B cell (primary cell): ENCODE measurements at regions not wholly inside any gene's neighbourhood (a gene's known extent, or its start where the extent isn't known, plus 50 kb on each side); places are given as distances from the start of the nearest gene placed in this dataset.

Experiments used
- ATAC-seq: fragments of 200-7000 bp; cut with Tn5 transposase; one replicate; pipeline ENCODE4 v1.10.0; 2021; ENCODE audit warnings: low read depth, mild to moderate bottlenecking, moderate number of reproducible peaks, moderate library complexity
- CTCF ChIA-PET: fragments of 350-600 bp; sonication (Branson Sonifier 250); formaldehyde crosslinking; loops from one replicate; lab custom pipeline; 2021; ENCODE audit warnings: antibody characterized with exemption, inconsistent platforms; lab: Charles Lee
- POLR2A ChIA-PET: fragments of 350-600 bp; sonication (Branson Sonifier 250); formaldehyde crosslinking; loops from one replicate; lab custom pipeline; 2021; ENCODE audit warnings: antibody characterized with exemption; lab: Charles Lee
- DNase-seq: peaks from one replicate; pipeline ENCODE4 v3.0.0; 2013
- H2AFZ ChIP-seq: 2 replicates; pipeline ENCODE4 v1.6.1; 2012; ENCODE audit warnings: mild to moderate bottlenecking, low read depth, low read length; ENCODE audit not compliant: insufficient read depth, poor library complexity, severe bottlenecking
- H3K27ac ChIP-seq, 2 donors: 1 replicate in 1 of 2; 2 replicates in 1 of 2; pipeline ENCODE4 v1.5.1; 2012 to 2013; ENCODE audit warnings: low read length in 2 of 2, mild to moderate bottlenecking in 2 of 2, moderate library complexity in 1 of 2
- H3K27me3 ChIP-seq, 4 experiments: fragments of 200-600 bp in 1 of 4; sonication (generic) in 1 of 4; replicated peaks in 1 of 4; 1 replicate in 2 of 4; 2 replicates in 2 of 4; pipeline versions ENCODE4 v1.6.1 to v1.7.0; 2013 to 2016; ENCODE audit warnings: low read length in 3 of 4, mild to moderate bottlenecking in 2 of 4, mixed read lengths in 1 of 4, moderate library complexity in 1 of 4; ENCODE audit not compliant: insufficient read depth in 4 of 4, control insufficient read depth in 3 of 4; ENCODE audit errors: control extremely low read depth in 1 of 4
- H3K36me3 ChIP-seq, 2 experiments: replicated peaks in 1 of 2; 1 replicate in 1 of 2; 2 replicates in 1 of 2; pipeline versions ENCODE4 v1.6.1 to v1.7.1; 2013; ENCODE audit warnings: low read length in 1 of 2; ENCODE audit not compliant: insufficient read depth in 2 of 2, control insufficient read depth in 1 of 2; ENCODE audit errors: control extremely low read depth in 1 of 2, extremely low read depth in 1 of 2
- H3K4me1 ChIP-seq, 2 donors: fragments of 200-600 bp in 1 of 2; sonication (generic) in 1 of 2; 1 replicate in 1 of 2; 2 replicates in 1 of 2; pipeline versions ENCODE4 v1.5.1 to v1.6.1; 2013 to 2017; ENCODE audit warnings: low read length in 2 of 2; ENCODE audit not compliant: control insufficient read depth in 2 of 2, insufficient read depth in 2 of 2
- H3K4me2 ChIP-seq: replicated peaks from 2 replicates; pipeline ENCODE3; 2012; ENCODE audit warnings: mild to moderate bottlenecking, low read depth, low read length; ENCODE audit not compliant: poor library complexity, severe bottlenecking
- H3K4me3 ChIP-seq, 5 experiments: fragments of 200-600 bp in 1 of 5; sonication (generic) in 1 of 5; 1 replicate in 3 of 5; 2 replicates in 2 of 5; pipeline versions ENCODE4 v1.5.1 to v1.7.0; 2011 to 2016; ENCODE audit warnings: low read length in 4 of 5, mild to moderate bottlenecking in 4 of 5, low read depth in 2 of 5, control low read depth in 1 of 5, moderate library complexity in 1 of 5; ENCODE audit not compliant: insufficient read depth in 1 of 5; ENCODE audit errors: control extremely low read depth in 1 of 5, extremely low read depth in 1 of 5
- H3K79me2 ChIP-seq: fragments of 200-600 bp; sonication (generic); one replicate; pipeline ENCODE4 v1.6.0; 2016; ENCODE audit warnings: low read length; ENCODE audit not compliant: control insufficient read depth, insufficient read depth
- H3K9ac ChIP-seq: fragments of 200-600 bp; sonication (generic); 2 replicates; pipeline ENCODE4 v1.6.1; 2017; ENCODE audit warnings: mild to moderate bottlenecking, low read length, moderate library complexity
- H3K9me3 ChIP-seq, 3 donors: one replicate each; pipeline versions ENCODE4 v1.6.1 to v1.7.1; 2013; ENCODE audit warnings: low read length in 2 of 3; ENCODE audit not compliant: control insufficient read depth in 2 of 3, insufficient read depth in 1 of 3; ENCODE audit errors: control extremely low read depth in 1 of 3
- H4K20me1 ChIP-seq: 2 replicates; pipeline ENCODE4 v1.6.0; 2012; ENCODE audit warnings: mild to moderate bottlenecking, low read length; ENCODE audit not compliant: insufficient read depth, control insufficient read depth, poor library complexity, severe bottlenecking
- H3K27ac Mint-ChIP-seq: one replicate; pipeline ENCODE4 v1.8.0; 2021; ENCODE audit warnings: mixed read lengths
- H3K27me3 Mint-ChIP-seq: one replicate; pipeline ENCODE4 v1.8.0; 2021; ENCODE audit warnings: mixed read lengths
- H3K4me1 Mint-ChIP-seq: one replicate; pipeline ENCODE4 v1.8.0; 2021; ENCODE audit warnings: mixed read lengths
- H3K4me3 Mint-ChIP-seq: one replicate; pipeline ENCODE4 v1.8.0; 2021; ENCODE audit warnings: mixed read lengths
- H3K9me3 Mint-ChIP-seq: one replicate; pipeline ENCODE4 v1.8.0; 2022; ENCODE audit warnings: mixed read lengths; ENCODE audit not compliant: insufficient read depth
- EZH2 ChIP-seq: IDR thresholded peaks from 2 replicates; pipeline ENCODE4 v1.6.1; 2012; ENCODE audit warnings: borderline replicate concordance, low read depth, mild to moderate bottlenecking, moderate library complexity, low read length; ENCODE audit not compliant: insufficient read depth, poor library complexity, severe bottlenecking
- WGBS: methylation state at CpG from one replicate; pipeline ENCODE4 v1.1.5; 2013; ENCODE audit warnings: missing lambda C conversion rate; ENCODE audit not compliant: insufficient coverage; 5-methylcytosine and 5-hydroxymethylcytosine counted together
- intact Hi-C: fragments of 100-400 bp; cut with micrococcal nuclease; formaldehyde crosslinking; loops from one replicate; pipeline ENCODE4 v1.10.0; 2022
- TF ChIP-seq, protein P1 (sequence below): fragments of 200-600 bp; IDR thresholded peaks from one replicate; pipeline ENCODE4 v1.8.0; 2022; ENCODE audit warnings: antibody characterized with exemption, mild to moderate bottlenecking

DNA sequence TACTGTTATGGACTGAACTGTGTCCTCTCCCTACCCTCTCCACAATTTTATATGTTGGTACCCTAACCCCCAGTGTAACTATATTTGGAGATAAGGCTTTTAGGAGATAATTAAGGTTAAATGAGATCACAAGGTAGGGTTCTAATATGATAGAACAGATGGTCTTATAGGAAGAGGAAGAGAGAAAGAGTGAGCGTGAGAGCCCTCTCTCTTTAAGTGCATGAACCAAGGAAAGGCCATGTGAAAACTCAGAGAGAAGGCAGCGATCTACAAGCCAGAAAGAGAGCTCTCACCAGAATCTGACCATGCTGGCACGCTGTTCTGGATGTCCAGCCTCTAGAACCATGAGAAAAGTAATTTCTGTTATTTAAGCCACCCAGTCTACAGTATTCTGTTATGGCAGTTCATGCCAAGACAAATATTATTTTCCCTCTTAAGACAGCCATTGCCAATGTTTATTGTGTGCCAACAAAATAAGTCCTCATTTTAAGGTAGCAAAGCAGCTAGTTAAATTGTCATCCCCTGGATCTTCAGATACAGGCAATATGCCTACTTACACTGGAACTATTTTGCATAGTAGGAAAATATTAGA, 336.2 kb downstream of the MID1IP1 start:
- intact Hi-C loops: no loop called here
- peaks cover 3 to 14% of the 10 kb centered on the region in 2 donors for H3K4me1 ChIP-seq
- DNase-seq (no peak), ATAC-seq (no peak)
- ChIA-PET CTCF (interaction anchor here (9.1 kb wide), 1 partner anchor 13 kb away, joined by 74 read pairs; no protein-coding TSS in a partner anchor), POLR2A (no interaction called here)
- no peaks in the 10 kb centered on the region for H3K27me3 Mint-ChIP-seq
- no peak overlapping the region for H3K9ac ChIP-seq
- H3K27ac ChIP-seq: no peak overlapping the region
- TF ChIP-seq EZH2: no peak
- TF ChIP-seq, protein P1, sequence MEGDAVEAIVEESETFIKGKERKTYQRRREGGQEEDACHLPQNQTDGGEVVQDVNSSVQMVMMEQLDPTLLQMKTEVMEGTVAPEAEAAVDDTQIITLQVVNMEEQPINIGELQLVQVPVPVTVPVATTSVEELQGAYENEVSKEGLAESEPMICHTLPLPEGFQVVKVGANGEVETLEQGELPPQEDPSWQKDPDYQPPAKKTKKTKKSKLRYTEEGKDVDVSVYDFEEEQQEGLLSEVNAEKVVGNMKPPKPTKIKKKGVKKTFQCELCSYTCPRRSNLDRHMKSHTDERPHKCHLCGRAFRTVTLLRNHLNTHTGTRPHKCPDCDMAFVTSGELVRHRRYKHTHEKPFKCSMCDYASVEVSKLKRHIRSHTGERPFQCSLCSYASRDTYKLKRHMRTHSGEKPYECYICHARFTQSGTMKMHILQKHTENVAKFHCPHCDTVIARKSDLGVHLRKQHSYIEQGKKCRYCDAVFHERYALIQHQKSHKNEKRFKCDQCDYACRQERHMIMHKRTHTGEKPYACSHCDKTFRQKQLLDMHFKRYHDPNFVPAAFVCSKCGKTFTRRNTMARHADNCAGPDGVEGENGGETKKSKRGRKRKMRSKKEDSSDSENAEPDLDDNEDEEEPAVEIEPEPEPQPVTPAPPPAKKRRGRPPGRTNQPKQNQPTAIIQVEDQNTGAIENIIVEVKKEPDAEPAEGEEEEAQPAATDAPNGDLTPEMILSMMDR: no peak
- no peaks in the 10 kb centered on the region for H3K9me3 ChIP-seq
- H2AFZ ChIP-seq: no peak overlapping the region
- no peak overlapping the region for H3K4me3 ChIP-seq
- H4K20me1 ChIP-seq: no peaks in the 10 kb centered on the region
- no peak overlapping the region for H3K27ac Mint-ChIP-seq
- H3K4me1 Mint-ChIP-seq: peaks cover 29% of the 10 kb centered on the region
- no peak overlapping the region for H3K4me3 Mint-ChIP-seq
- H3K36me3 ChIP-seq: no peaks in the 10 kb centered on the region
- no peaks in the 10 kb centered on the region for H3K27me3 ChIP-seq
- no peaks in the 10 kb centered on the region for H3K9me3 Mint-ChIP-seq
- H3K4me2 ChIP-seq: no peak overlapping the region
- no peaks in the 10 kb centered on the region for H3K79me2 ChIP-seq
- WGBS: no CpG with 5 or more reads among the region's 3 CpGs

DNA sequence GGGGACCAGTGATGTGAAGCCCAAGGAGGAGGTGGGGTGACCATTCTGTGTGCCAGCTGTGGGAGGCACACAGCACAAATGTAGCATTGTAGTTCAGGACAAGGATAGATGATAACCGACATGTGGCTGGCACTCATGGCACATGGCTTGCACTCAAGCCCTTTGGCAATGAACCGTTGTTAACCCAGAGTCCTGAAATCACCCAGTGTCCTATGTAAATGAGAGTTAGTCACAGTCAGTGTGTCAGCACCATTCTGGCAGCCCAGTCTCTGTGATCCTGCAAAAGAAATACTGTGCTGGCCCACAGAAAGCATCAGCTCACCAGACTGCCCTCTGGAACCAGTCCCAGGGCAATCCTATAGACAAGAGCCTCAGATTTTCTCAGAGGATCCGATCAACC, 339.3 kb downstream of the MID1IP1 start:
- Histone ChIP-seq H4K20me1 (no peaks in the 10 kb centered on the region), H3K9me3 (no peaks in the 10 kb centered on the region), H3K4me3 (no peak overlapping the region), H3K9ac (no peak overlapping the region), H3K27ac (no peak overlapping the region), H2AFZ (no peak overlapping the region), H3K4me1 (peaks cover 20 to 31% of the 10 kb centered on the region in 2 donors), H3K27me3 (no peaks in the 10 kb centered on the region), H3K4me2 (no peak overlapping the region), H3K79me2 (no peaks in the 10 kb centered on the region), H3K36me3 (no peaks in the 10 kb centered on the region)
- ChIA-PET POLR2A (no interaction called here), CTCF (no interaction called here)
- 83% methylated on average over 1 of the region's 3 CpGs for WGBS
- no peak for DNase-seq
- no peak overlapping the region for H3K27ac Mint-ChIP-seq
- H3K4me3 Mint-ChIP-seq: no peak overlapping the region
- peaks cover 32% of the 10 kb centered on the region for H3K4me1 Mint-ChIP-seq
- intact Hi-C loops: loop anchor here (10.0 kb wide), 1 partner anchor 104 kb away; no protein-coding TSS in a partner anchor
- ATAC-seq: no peak
- H3K27me3 Mint-ChIP-seq: no peaks in the 10 kb centered on the region
- no peak for TF ChIP-seq EZH2
- TF ChIP-seq, protein P1: no peak
- H3K9me3 Mint-ChIP-seq: no peaks in the 10 kb centered on the region
